ENCODE measurements at regions not wholly inside any gene's neighbourhood (a gene's known extent, or its start where the extent isn't known, plus 50 kb on each side); places are given as distances from the start of the nearest gene placed in this dataset.

- DNase-seq (ENCODE audit: low spot score) = no peak
- H3K4me3 ChIP-seq = no peak overlapping the region
- no peak for TF ChIP-seq CTCF (IDR thresholded peaks at IDR 0.05)
- no peak overlapping the region for H3K27ac ChIP-seq
Measured at GRCh38 chr1:194731025-194731424, 1544.6 kb upstream of the B3GALT2 start.

- no peak for DNase-seq (ENCODE audit: low spot score)
- TF ChIP-seq CTCF (IDR thresholded peaks at IDR 0.05) = no peak
- Histone ChIP-seq H3K4me3 (no peak overlapping the region), H3K27ac (no peak overlapping the region)
Measured at GRCh38 chr1:194730304-194730703, 1543.9 kb upstream of the B3GALT2 start.

- no peak for TF ChIP-seq CTCF (IDR thresholded peaks at IDR 0.05)
- DNase-seq (ENCODE audit: low spot score) = no peak
- Histone ChIP-seq H3K4me3 (no peak overlapping the region), H3K27ac (no peak overlapping the region)
Measured at GRCh38 chr1:194723067-194723466, 1536.7 kb upstream of the B3GALT2 start.

- no peak overlapping the region for H3K4me3 ChIP-seq
- no peak for TF ChIP-seq CTCF (IDR thresholded peaks at IDR 0.05)
- DNase-seq (ENCODE audit: low spot score) = no peak
Measured at GRCh38 chr1:194717941-194718340, 1531.5 kb upstream of the B3GALT2 start.

GRCh38 chr1:194717334-194717733, 1530.9 kb upstream of the B3GALT2 start:
- no peak overlapping the region for H3K4me3 ChIP-seq
- DNase-seq (ENCODE audit: low spot score) = no peak
- TF ChIP-seq CTCF (IDR thresholded peaks at IDR 0.05) = no peak
- H3K27ac ChIP-seq = no peak overlapping the region

More at GRCh38 chr1:194717941-194718340, 1531.5 kb upstream of the B3GALT2 start:
- no peak overlapping the region for H3K27ac ChIP-seq

- no peak for TF ChIP-seq CTCF (IDR thresholded peaks at IDR 0.05)
- no peak for DNase-seq (ENCODE audit: low spot score)
- H3K27ac ChIP-seq = no peak overlapping the region
- H3K4me3 ChIP-seq = no peak overlapping the region
Measured at GRCh38 chr1:194710671-194711070, 1524.3 kb upstream of the B3GALT2 start.

GRCh38 chr1:194709439-194709838, 1523.0 kb upstream of the B3GALT2 start:
- Histone ChIP-seq H3K27ac (no peak overlapping the region), H3K4me3 (no peak overlapping the region)
- TF ChIP-seq CTCF (IDR thresholded peaks at IDR 0.05) = no peak
- no peak for DNase-seq (ENCODE audit: low spot score)
